ENCODE measurements at regions not wholly inside any gene's neighbourhood (a gene's known extent, or its start where the extent isn't known, plus 50 kb on each side); places are given as distances from the start of the nearest gene placed in this dataset.

DNA sequence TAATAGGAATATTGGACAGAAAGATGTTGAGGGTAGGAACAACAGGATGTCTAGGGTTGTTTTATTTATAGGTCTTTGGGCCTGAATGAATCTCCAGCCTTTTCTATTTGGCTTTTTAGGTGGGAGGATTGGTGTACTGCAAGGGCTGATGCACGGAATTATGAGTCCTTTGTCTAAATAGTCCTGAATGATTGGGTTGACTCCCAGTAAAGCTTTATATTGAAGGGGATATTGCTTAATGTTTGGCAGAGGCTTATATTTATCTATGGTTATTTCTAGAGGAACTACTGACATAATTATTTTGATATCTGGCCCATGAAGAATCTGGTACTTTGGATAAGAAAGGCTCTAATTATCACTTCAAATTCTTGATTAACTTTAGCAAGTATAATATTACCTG lies 253.6 kb upstream of the AVPR1A start:
- no peak for DNase-seq

DNA sequence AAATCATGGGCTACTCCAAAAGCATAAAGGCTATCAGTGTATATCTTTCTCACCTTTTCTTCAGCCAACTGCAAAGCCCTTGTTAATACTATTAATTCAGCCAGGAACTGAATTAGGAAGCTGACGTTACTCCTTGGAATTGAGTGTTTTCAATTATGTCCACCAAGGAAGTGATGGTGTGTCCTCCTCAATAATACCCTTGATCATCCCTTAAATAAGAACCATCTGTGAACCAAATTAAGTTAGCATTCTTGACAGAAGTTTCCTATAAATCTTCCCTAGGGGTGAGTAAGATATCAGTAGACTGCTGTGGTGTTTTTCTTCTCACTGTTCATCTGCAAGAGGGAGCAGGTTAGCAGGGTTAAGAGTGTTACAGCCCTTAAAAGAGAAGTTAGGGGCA lies 252.3 kb upstream of the AVPR1A start:
- DNase-seq, result no peak

GRCh38 chr12:63400718-63401117 lies 249.7 kb upstream of the AVPR1A start:
- no peak for DNase-seq

DNA sequence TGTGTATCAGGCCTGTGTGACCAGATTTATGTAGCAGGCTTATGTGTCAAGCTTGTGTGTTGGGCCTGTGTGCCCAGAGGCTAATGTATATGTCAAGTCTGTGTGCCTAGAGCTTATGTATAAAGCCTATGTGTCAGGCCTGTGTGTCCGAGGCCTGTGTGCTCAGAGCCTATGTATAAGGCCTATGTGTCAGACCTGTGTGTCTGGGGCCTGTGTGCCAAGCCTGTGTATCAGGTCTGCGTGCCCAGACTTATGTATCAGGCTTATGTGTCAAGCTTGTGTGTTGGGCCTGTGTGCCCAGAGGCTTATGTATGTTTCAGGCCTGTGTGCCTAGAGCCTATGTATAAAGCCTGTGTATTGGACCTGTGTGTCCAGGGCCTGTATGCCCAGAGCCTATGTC lies 249.3 kb upstream of the AVPR1A start:
- no peak for DNase-seq

GRCh38 chr12:63397807-63398206 lies 246.8 kb upstream of the AVPR1A start:
- DNase-seq, result no peak

DNA sequence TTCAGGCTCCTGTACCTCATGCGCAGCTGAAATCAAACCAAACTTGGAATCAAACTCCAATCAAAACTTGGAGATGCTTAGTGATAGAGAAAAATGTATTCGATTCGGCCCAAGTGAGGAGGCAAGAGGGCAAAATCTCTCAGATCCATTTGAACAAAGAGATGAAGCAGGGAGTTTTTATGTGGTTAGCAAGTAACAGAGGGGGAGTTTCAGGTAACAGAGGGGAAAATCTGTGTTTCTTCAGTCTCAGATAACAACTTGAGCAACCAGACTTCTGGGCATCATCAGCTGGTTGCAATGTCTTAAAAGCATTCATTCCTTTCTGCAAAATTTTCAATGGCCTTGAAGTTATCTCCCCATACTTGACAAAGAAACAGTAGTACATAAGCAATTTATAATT lies 245.1 kb upstream of the AVPR1A start:
- no peak for DNase-seq

GRCh38 chr12:63394983-63395382 lies 244.0 kb upstream of the AVPR1A start:
- DNase-seq, result no peak

DNA sequence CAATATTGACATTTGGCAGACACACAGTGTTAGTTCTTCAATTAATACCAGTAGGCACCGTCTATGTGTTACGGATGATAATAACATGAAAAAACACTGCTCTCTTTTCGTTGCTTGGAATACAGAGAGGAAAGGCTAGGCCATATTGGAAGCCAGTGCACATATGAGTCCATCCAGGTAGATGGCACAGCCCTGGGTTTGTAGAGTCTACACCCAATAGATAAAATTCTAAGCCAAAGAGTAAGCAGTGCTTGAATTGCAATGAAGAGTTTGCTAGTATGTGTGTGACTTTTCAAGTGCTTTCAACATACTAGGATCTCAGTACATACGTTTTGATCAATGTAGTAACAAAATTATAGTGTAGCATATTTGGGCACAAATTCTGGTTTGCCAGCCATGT lies 243.3 kb upstream of the AVPR1A start:
- DNase-seq, result no peak

DNA sequence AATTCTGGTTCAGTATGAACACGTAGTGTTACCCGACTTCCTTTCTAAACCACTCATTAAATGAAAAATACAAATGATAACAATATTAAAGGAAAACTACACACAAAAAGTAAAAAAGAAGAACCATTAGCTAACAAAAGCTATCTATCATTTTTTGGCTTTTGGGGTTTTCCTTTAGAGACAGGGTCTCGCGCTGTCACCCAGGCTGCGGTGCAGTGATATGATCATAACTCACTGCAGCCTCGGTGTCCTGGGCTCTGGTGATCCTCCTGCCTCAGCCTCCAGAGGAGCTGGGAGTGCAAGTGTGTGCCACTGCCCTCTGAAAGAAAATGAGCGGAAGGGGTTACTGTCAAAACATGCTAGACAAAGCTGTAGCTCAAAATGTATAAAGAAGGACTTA lies 238.2 kb upstream of the AVPR1A start:
- DNase-seq, result no peak

DNA sequence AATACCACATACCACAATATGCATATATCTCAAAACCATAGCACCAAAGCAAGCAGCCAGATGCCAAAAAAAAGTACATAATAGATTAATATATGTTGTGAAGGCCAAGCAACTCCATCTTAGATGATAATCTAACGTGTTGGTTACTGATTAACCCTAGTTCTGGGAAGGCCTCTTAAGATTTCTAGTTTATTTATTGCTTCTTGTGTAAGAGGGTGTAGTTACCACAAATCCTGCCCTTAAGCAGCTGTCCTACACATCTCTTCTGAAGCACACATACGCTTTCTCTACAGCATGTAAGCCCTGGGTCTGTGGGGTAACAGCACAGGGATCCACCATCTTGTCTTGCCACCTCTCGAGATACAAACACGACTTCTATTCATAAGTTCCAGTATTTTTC lies 236.8 kb upstream of the AVPR1A start:
- DNase-seq, result no peak

DNA sequence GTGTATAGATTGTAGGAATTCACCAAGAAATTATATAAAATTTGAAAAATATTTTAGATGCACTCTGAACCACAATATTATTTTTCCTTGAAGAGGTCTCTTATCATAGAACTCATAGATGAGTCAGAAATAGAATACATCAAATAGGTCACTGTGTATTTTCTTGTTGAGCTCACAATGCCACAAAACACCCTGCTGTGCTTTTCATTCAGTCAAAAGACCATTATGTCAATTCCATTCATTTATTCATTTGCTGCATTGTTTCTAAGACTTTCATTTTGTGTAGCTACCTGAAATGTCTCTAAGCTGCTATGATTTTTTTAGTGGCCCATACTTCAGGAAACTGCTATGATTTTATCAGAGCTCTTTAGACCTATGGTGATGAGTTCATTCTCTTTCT lies 231.9 kb upstream of the AVPR1A start:
- no peak for DNase-seq

- peak; percentile 63 to 64 for DNase-seq
Measured at GRCh38 chr12:63362791-63363190, 211.8 kb upstream of the AVPR1A start.

- DNase-seq, result peak; percentile 28 to 58
Measured at GRCh38 chr12:63362166-63362565, 211.2 kb upstream of the AVPR1A start.

- no peak for DNase-seq
Measured at GRCh38 chr12:63354969-63355368, 204.0 kb upstream of the AVPR1A start.

DNA sequence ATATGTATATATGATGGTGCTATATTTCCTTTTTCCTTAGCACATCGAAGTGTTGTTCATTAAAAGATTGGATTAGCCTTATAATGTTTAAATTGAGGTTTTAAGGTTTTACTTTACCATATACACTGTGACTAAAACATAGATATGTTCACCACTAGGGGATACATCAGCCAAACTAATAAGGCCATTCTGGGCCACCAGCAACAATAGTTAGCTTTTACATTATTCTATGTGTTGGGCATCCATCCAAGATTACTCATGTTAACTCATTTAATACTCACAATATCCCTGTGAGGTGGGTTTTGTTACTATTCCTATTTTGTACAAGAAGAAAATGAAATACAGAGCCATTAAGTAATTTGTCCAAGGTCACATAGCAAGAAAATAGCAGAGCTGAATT lies 202.6 kb upstream of the AVPR1A start:
- no peak for DNase-seq

DNA sequence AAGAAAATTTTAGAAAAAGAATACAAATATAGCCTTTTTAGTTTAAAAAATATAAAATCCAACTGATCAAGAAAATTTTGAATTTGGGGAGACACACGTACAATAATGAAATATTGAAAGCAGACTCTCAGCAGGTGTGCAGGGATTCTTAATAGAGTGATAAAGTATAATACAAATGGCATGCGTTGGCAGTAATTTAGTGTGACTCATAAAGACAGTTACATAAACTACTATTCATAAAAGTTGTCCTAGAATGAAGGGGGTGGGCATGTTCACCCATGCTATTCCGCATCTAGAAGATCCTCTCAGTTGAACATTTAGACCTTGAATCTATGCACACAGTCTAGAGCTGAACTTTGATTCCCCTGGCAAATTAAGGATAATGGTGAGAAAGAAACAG lies 200.4 kb upstream of the AVPR1A start:
- no peak for DNase-seq

DNA sequence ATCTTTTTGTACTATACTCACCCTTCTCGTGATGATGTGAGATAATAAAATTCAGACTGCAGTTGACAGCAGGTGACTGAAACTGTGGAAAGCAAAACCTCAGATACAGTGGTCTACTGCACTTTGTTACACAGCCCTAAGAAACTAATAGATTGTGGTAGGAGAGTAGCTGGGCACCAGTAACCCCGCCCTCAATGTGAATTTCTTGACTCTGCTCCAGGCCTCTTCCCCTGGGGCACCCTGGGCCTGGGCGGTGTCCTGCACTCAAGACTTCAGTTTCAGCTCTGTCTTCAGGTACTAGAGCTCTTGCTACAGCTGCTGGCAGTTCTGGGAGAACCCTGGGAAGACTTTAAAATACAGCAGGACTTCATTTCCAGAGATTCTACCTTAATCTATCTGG lies 197.6 kb upstream of the AVPR1A start:
- no peak for DNase-seq

DNA sequence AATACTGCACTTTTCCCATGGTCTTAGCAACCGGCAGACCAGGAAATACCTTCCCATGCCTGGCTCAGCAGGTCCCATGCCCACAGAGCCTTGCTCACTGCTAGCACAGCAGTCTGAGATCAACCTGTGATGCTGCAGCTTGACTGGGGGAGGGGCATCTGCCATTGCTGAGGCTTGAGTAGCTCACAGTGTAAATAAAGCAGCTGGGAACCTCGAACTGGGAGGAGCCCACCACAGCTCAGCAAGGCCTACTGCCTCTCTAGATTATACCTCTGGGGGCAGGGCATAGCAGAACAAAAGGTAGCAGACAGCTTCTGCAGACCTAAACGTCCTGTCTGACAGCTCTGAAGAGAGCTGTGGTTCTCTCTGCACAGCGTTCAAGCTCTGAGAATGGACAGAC lies 186.2 kb upstream of the AVPR1A start:
- DNase-seq, result peak in 1 of 2 experiments; percentile 11

DNA sequence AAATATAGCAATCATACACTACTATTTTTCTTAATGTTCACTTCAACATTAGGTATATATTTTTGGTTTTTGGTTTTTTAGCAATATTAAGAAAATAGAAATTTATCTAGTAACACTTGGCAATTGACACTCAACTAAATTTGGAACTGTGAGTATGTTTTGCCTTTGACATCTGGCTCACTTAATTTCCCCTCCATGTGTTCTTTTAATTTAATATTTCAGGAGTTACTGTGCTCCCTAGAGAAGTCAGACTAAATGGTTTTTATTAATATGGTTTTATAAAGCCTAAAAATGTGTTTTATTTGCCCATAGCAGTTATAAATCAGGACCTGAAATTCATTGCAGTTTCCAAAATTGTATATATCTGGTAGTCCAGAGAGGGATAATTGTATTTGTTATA lies 175.3 kb upstream of the AVPR1A start:
- no peak for DNase-seq

DNA sequence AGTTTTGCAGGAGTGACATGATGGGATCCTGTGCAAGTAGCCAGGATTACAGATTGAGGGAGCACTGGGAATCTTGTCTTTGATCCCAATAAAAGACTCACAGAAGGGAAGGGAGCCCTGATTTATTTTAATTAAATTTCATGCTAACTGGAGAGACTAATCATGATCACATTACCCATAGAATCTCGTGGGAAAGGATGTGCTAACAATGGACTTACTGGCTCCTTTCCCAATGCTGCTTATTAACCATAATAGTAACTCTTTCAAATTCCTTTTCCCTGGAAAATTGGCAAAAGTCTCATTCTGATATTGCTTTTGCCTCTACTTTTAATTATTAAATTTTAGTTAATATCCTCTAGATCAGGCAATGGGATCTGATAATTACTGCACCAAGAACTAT lies 174.8 kb upstream of the AVPR1A start:
- no peak for DNase-seq

DNA sequence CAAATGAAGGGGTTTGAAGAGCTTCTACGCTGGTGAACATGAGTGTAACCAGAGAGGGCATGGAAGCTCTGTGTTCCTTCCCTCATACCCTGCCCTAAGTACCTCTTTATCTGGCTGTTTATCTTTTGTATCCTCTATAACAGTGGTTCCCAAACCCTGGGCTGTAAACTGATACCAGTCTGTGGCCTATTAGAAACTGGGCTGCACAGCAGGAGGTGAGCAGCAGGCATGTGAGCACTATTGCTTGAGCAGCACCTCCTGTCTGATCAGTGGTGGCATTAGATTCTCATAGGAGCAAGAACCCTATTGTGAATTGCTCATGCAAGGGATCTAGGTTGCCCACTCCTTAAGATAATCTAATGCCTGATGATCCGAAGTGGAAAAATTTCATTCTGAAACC lies 172.9 kb upstream of the AVPR1A start:
- no peak for DNase-seq

GRCh38 chr12:63321373-63321772 lies 170.4 kb upstream of the AVPR1A start:
- no peak for DNase-seq

GRCh38 chr12:63319936-63320633 lies 169.1 kb upstream of the AVPR1A start:
- no peak for DNase-seq

DNA sequence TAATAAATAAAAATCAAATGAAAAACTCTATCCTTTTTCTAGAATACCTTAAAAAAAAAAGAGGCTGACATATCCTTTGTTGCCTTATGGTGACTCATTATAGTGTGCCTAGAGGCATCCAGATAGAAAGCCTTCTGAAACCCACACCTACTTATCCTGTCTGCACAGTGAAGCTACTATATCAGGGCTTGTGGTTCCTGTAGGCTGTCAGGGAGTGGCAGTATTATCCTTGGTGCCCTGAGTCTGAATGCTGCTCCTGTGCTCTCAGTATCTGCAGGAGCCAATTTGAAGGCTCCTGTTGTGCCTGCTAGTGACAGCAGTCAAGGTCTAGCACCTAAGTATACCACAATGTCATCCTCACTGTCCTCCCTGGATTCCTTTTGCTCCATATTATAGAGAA lies 168.4 kb upstream of the AVPR1A start:
- DNase-seq, result no peak

DNA sequence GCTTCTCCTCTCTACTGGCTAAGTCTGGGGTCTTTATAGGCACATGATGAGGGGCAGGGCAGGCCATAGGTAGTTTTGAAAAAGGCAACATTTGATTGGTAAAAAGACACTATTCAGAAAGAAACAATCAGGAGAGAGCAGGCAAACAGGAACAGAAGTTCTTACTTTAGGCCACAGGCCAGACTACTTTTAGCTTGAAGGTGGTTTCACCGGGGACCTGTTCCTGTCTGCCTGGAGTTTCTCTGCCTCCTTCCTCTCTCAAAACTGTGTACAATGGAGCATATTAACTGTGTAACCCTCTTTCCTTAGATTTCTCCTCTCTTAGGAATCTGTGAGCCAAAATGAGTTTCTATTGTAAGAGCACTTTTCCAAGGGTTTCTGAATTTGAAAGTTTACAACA lies 167.9 kb upstream of the AVPR1A start:
- DNase-seq, result no peak

DNA sequence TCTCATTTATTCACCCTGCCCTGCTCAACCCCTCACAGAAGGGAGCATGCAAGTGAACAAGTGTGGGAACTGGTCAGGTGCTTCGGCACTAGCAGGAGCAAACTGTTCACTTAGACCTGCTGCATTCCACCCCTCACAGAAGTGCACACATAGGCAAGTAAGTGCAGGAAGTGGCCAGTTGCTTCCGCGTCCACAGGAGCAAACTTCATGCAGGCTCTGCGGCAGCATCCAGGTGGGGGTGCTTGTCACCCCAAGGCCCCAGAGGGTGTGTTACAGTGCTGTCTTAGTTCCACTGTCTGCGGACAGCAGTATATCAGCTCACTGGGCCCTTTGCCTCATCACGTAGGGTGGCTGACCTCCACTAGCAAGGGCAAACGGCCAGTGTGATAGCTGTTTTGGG lies 167.3 kb upstream of the AVPR1A start:
- no peak for DNase-seq
